GM12878 (cell line): ENCODE measurements at regions not wholly inside any gene's neighbourhood (a gene's known extent, or its start where the extent isn't known, plus 50 kb on each side); places are given as distances from the start of the nearest gene placed in this dataset.
A peak's percentile ranks its signal among the peaks of the same experiment; 100 is the strongest.

Source experiments
- ATAC-seq: fragments of 200-7000 bp; cut with Tn5 transposase; 3 replicates; pipeline ENCODE4 v1.9.1; 2020; ENCODE audit warnings: mild to moderate bottlenecking, moderate library complexity
- BruUV-seq: library from RNA; stranded (reverse); fragments of 400-500 nt; replicated peaks from 2 replicates; lab custom pipeline; 2021; lab: Mats Ljungman, UMichigan
- CTCF ChIA-PET: fragments of 300-600 bp; sonication (Branson Sonifier 250); formaldehyde crosslinking; extraction: SDS; loops from one replicate; lab custom pipeline; 2021; ENCODE audit warnings: inconsistent platforms; lab: Yijun Ruan, JAX
- POLR2A ChIA-PET: fragments of 350-600 bp; formaldehyde crosslinking; extraction: SDS; loops from one replicate; lab custom pipeline; 2021; ENCODE audit warnings: inconsistent platforms; lab: Charles Lee
- RAD21 ChIA-PET: fragments of 300-600 bp; sonication (Branson Sonifier 250); formaldehyde crosslinking; loops from one replicate; lab custom pipeline; 2023; ENCODE audit warnings: antibody characterized with exemption; ENCODE audit not compliant: unreplicated experiment; lab: Charles Lee
- SMC1A ChIA-PET: fragments of 300-600 bp; sonication (Branson Sonifier 250); formaldehyde crosslinking; loops from one replicate; lab custom pipeline; 2023; ENCODE audit not compliant: unreplicated experiment, uncharacterized antibody; lab: Charles Lee
- DNase-seq: peaks from one replicate; pipeline ENCODE4 v3.0.0-alpha.2; 2011; ENCODE audit warnings: low read depth, low spot score
- FAIRE-seq: peaks from 3 replicates; lab custom pipeline; 2011; peaks lifted over from hg19 to GRCh38; lab: Jason Lieb, UNC
- H2AFZ ChIP-seq: 2 replicates; pipeline ENCODE4 v1.6.0; 2011; ENCODE audit warnings: low read depth, low read length, control low read depth; ENCODE audit not compliant: control insufficient read depth
- H3K27ac ChIP-seq: 2 replicates; pipeline ENCODE4 v1.5.1; 2011; ENCODE audit warnings: control low read depth; ENCODE audit not compliant: control insufficient read depth, insufficient read depth
- H3K27me3 ChIP-seq, 2 experiments: replicated peaks in 1 of 2; 2 replicates each; pipeline versions ENCODE4 v1.6.0 to v1.6.1; 2011; ENCODE audit warnings: low read length in 1 of 2; ENCODE audit not compliant: control insufficient read depth in 2 of 2, insufficient read depth in 2 of 2
- H3K36me3 ChIP-seq, 2 experiments: 2 replicates each; pipeline ENCODE4 v1.5.1; 2011; ENCODE audit warnings: low read length in 1 of 2; ENCODE audit not compliant: control insufficient read depth in 2 of 2, insufficient read depth in 2 of 2
- H3K4me1 ChIP-seq: 2 replicates; pipeline ENCODE4 v1.6.1; 2011; ENCODE audit warnings: mild to moderate bottlenecking, low read length, moderate library complexity, mixed read lengths; ENCODE audit not compliant: control insufficient read depth, insufficient read depth
- H3K4me2 ChIP-seq: 2 replicates; pipeline ENCODE4 v1.6.0; 2011; ENCODE audit warnings: control low read depth; ENCODE audit not compliant: control insufficient read depth, insufficient read depth
- H3K4me3 ChIP-seq: fragments of 200-600 bp; sonication (generic); 2 replicates; pipeline ENCODE4 v1.5.1; 2016
- H3K79me2 ChIP-seq: 2 replicates; pipeline ENCODE4 v1.6.0; 2011; ENCODE audit warnings: low read length; ENCODE audit not compliant: control insufficient read depth, insufficient read depth
- H3K9ac ChIP-seq: 2 replicates; pipeline ENCODE4 v1.8.0; 2011; ENCODE audit warnings: low read length, control low read depth, mixed read lengths; ENCODE audit not compliant: control insufficient read depth, insufficient read depth
- H3K9me3 ChIP-seq: replicated peaks from 3 replicates; pipeline ENCODE4 v1.5.1; 2011; ENCODE audit warnings: mild to moderate bottlenecking, low read length; ENCODE audit not compliant: control insufficient read depth, insufficient read depth
- H4K20me1 ChIP-seq: 2 replicates; pipeline ENCODE4 v1.6.0; 2011; ENCODE audit not compliant: control insufficient read depth, insufficient read depth
- JUNB ChIP-seq: IDR thresholded peaks from 2 replicates; pipeline ENCODE4 v1.6.1; 2016; ENCODE audit warnings: antibody characterized with exemption, mild to moderate bottlenecking
- MEF2B ChIP-seq: fragments of 450-650 bp; IDR thresholded peaks from 2 replicates; pipeline ENCODE4 v1.6.1; 2018; ENCODE audit warnings: mild to moderate bottlenecking, moderate library complexity; ENCODE audit not compliant: partially characterized antibody, poor library complexity, severe bottlenecking
- SMAD1 ChIP-seq: fragments of 450-650 bp; IDR thresholded peaks from 2 replicates; pipeline ENCODE4 v1.6.1; 2018; ENCODE audit warnings: mild to moderate bottlenecking, low read depth; ENCODE audit not compliant: partially characterized antibody
- ZNF622 ChIP-seq: fragments of 450-650 bp; IDR thresholded peaks from 2 replicates; pipeline ENCODE4 v1.6.1; 2017; ENCODE audit warnings: mild to moderate bottlenecking, inconsistent platforms
- WGBS: methylation state at CpG from one replicate; pipeline ENCODE4 v1.1.6; 2016; ENCODE audit warnings: low lambda C conversion rate; ENCODE audit not compliant: insufficient replicate concordance, insufficient coverage; ENCODE audit errors: missing lambda C conversion rate; 5-methylcytosine and 5-hydroxymethylcytosine counted together
- in situ Hi-C: fragments of 300-500 bp; cut with MboI; formaldehyde crosslinking; loops from 9 replicates; pipeline ENCODE4 v1.14.3; 2018; ENCODE audit warnings: mixed read lengths
- intact Hi-C: fragments of 100-400 bp; cut with micrococcal nuclease; formaldehyde crosslinking; loops from one replicate; pipeline ENCODE4 v1.14.2; 2022; ENCODE audit not compliant: unreplicated experiment
- TF ChIP-seq, protein P1 (sequence below): IDR thresholded peaks from 2 replicates; pipeline ENCODE4 v1.6.1; 2011; ENCODE audit warnings: borderline replicate concordance, low read depth, mild to moderate bottlenecking, moderate library complexity, low read length; ENCODE audit not compliant: insufficient read depth, poor library complexity, severe bottlenecking
- TF ChIP-seq, protein P2 (sequence below): IDR thresholded peaks from 2 replicates; pipeline ENCODE4 v1.6.1; 2012; ENCODE audit warnings: low read depth, low read length, improper control_type of control experiment

DNA sequence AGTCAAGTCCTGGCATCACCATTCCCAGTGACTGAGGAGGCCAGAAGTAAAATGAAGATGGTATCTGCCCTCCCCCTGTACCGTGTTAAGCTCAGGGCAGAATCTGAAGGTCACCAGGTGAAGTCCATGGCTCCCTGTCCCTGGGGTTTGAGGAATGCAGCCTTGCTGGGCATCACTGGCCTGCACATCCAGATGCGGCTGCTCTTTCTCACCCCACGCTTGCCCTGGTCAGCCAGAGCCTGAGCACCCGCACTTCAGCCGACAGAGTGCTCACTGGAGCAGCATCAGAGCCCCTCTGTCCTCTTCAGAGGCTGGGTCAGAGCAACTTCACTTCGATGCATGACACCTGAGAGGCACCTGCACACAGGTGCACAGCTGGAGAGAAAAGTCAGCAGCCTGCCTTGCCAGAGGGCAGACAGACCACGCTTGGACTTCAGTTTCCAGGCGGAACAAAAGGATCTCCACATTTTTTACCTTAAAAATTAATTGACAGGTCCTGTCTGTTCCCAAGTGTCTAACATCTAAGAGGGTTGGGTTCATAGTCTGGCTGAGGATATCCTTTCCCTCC lies 267.3 kb downstream of the ANAPC1 start:
- POLR2A ChIA-PET: no interaction called here

DNA sequence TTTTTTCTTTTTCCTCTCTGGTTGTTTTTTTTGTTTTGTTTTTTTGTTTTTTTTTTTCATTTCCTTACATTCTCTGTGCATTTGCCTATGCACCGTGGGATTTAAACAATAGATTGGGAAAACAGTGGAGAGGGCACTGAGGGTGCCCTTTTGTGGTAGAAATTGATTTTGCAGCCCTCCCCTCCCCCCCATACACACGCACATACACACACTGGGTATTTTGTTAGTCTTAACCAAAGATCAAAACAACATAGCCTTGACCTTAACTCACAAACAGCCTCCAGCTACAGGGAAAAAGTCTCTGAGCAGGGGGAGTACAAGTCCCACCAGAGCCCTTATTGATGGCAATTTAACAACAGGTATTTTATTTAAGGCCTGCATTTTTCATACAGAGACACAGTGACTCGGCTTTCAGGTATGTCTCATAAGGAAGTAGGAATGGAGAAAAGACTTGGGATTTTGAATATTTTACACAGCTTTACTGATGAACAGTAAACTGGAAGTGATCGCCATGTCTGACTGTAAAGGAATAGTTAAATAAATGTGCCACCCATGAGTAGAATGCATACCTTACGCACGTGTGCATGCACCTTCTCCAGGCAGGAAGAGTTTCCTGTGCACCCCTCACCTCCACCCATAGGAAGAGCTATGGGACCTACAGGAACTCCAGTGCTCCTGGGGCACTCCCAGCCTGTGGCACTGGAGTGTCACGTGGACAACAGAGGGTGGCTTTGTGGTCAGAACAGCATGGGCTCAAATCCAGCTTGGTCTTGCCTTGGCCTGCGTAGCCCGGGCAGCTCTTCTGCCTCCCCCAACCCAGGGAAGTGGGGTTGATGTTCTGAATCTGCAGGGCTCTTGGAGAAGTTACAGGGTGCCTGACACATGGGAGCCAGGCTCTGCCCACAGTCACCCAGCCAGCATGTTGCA lies 266.4 kb downstream of the ANAPC1 start:
- Histone ChIP-seq H4K20me1 (no peaks in the 10 kb centered on the region), H3K9me3 (no peaks in the 10 kb centered on the region), H3K4me1 (no peaks in the 10 kb centered on the region), H3K4me2 (no peak overlapping the region), H2AFZ (no peak overlapping the region), H3K9ac (no peak overlapping the region), H3K27me3 (no peaks in the 10 kb centered on the region; a peak in 1 of 4 replicates), H3K36me3 (no peaks in the 10 kb centered on the region), H3K79me2 (no peaks in the 10 kb centered on the region), H3K4me3 (no peak overlapping the region), H3K27ac (no peak overlapping the region)
- ChIA-PET POLR2A (no interaction called here), CTCF (interaction anchor here (0.6 kb wide), 1 partner anchor 622 kb away, joined by 3 read pairs; no protein-coding TSS in a partner anchor), SMC1A (no interaction called here), RAD21 (no interaction called here)
- TF ChIP-seq JUNB: no peak
- TF ChIP-seq, protein P1, sequence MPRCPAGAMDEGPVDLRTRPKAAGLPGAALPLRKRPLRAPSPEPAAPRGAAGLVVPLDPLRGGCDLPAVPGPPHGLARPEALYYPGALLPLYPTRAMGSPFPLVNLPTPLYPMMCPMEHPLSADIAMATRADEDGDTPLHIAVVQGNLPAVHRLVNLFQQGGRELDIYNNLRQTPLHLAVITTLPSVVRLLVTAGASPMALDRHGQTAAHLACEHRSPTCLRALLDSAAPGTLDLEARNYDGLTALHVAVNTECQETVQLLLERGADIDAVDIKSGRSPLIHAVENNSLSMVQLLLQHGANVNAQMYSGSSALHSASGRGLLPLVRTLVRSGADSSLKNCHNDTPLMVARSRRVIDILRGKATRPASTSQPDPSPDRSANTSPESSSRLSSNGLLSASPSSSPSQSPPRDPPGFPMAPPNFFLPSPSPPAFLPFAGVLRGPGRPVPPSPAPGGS: peak; percentile 29
- TF ChIP-seq MEF2B: no peak
- TF ChIP-seq SMAD1: no peak
- TF ChIP-seq, protein P2, sequence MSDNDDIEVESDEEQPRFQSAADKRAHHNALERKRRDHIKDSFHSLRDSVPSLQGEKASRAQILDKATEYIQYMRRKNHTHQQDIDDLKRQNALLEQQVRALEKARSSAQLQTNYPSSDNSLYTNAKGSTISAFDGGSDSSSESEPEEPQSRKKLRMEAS: no peak
- FAIRE-seq: no peak
- intact Hi-C loops (no loop called here), in situ Hi-C loops (no loop called here)
- ATAC-seq: no peak
- 44% methylated on average over 9 of the region's 9 CpGs for WGBS
- BruUV-seq: no TSS peak
- no peak for DNase-seq

More for the DNA sequence above, 267.3 kb downstream of the ANAPC1 start:
- Histone ChIP-seq H3K79me2 (no peaks in the 10 kb centered on the region), H2AFZ (no peak overlapping the region), H4K20me1 (no peaks in the 10 kb centered on the region), H3K4me1 (no peaks in the 10 kb centered on the region), H3K27me3 (no peaks in the 10 kb centered on the region; a peak in 1 of 4 replicates), H3K4me3 (no peak overlapping the region), H3K27ac (no peak overlapping the region), H3K9me3 (no peaks in the 10 kb centered on the region), H3K4me2 (no peak overlapping the region), H3K36me3 (no peaks in the 10 kb centered on the region), H3K9ac (no peak overlapping the region)
- SMC1A ChIA-PET: no interaction called here
- ATAC-seq (no peak), DNase-seq (no peak), FAIRE-seq (no peak)
- 35% methylated on average over 8 of the region's 8 CpGs for WGBS
- in situ Hi-C loops (no loop called here), intact Hi-C loops (no loop called here)
- CTCF ChIA-PET: no interaction called here
- no peak for TF ChIP-seq ZNF622
- RAD21 ChIA-PET: interaction anchor here (0.6 kb wide), 1 partner anchor 48 kb away, joined by 3 read pairs; no protein-coding TSS in a partner anchor
- BruUV-seq: no TSS peak
